ENCODE measurements at regions not wholly inside any gene's neighbourhood (a gene's known extent, or its start where the extent isn't known, plus 50 kb on each side); places are given as distances from the start of the nearest gene placed in this dataset.

GRCh38 chr16:85256190-85256739, 144.0 kb upstream of the CIBAR2 start:
- no peak for DNase-seq (ENCODE audit: low read depth)

GRCh38 chr16:85257483-85257882, 145.2 kb upstream of the CIBAR2 start:
- DNase-seq (ENCODE audit: low read depth): no peak

GRCh38 chr16:85258166-85258565, 145.9 kb upstream of the CIBAR2 start:
- no peak for DNase-seq (ENCODE audit: low read depth)

GRCh38 chr16:85258629-85259028, 146.4 kb upstream of the CIBAR2 start:
- no peak for DNase-seq (ENCODE audit: low read depth)

- DNase-seq (ENCODE audit: low read depth): no peak
Observed at GRCh38 chr16:85259115-85259831, 147.0 kb upstream of the CIBAR2 start.

- DNase-seq (ENCODE audit: low read depth): no peak
Observed at GRCh38 chr16:85259832-85260167, 147.5 kb upstream of the CIBAR2 start.

- DNase-seq (ENCODE audit: low read depth): no peak
Observed at GRCh38 chr16:85261204-85261603, 148.9 kb upstream of the CIBAR2 start.

GRCh38 chr16:85261657-85262557, 149.6 kb upstream of the CIBAR2 start:
- DNase-seq (ENCODE audit: low read depth): peak; percentile 72

GRCh38 chr16:85262558-85263238, 150.4 kb upstream of the CIBAR2 start:
- DNase-seq (ENCODE audit: low read depth): no peak

- no peak for DNase-seq (ENCODE audit: low read depth)
Observed at GRCh38 chr16:85263239-85263585, 150.9 kb upstream of the CIBAR2 start.

GRCh38 chr16:85264752-85265151, 152.5 kb upstream of the CIBAR2 start:
- no peak for DNase-seq (ENCODE audit: low read depth)

- DNase-seq (ENCODE audit: low read depth): no peak
Observed at GRCh38 chr16:85265161-85265784, 153.0 kb upstream of the CIBAR2 start.

GRCh38 chr16:85265810-85266209, 153.5 kb upstream of the CIBAR2 start:
- no peak for DNase-seq (ENCODE audit: low read depth)

- DNase-seq (ENCODE audit: low read depth): no peak
Observed at GRCh38 chr16:85266857-85267256, 154.6 kb upstream of the CIBAR2 start.

- no peak for DNase-seq (ENCODE audit: low read depth)
Observed at GRCh38 chr16:85267414-85267945, 155.2 kb upstream of the CIBAR2 start.

GRCh38 chr16:85269165-85269564, 156.9 kb upstream of the CIBAR2 start:
- DNase-seq (ENCODE audit: low read depth): no peak

- DNase-seq (ENCODE audit: low read depth): no peak
Observed at GRCh38 chr16:85270374-85270773, 158.1 kb upstream of the CIBAR2 start.

- DNase-seq (ENCODE audit: low read depth): no peak
Observed at GRCh38 chr16:85271198-85271597, 158.9 kb upstream of the CIBAR2 start.

GRCh38 chr16:85273293-85273692, 161.0 kb upstream of the CIBAR2 start:
- no peak for DNase-seq (ENCODE audit: low read depth)

GRCh38 chr16:85274501-85274900, 162.2 kb upstream of the CIBAR2 start:
- no peak for DNase-seq (ENCODE audit: low read depth)

GRCh38 chr16:85274924-85275323, 162.7 kb upstream of the CIBAR2 start:
- no peak for DNase-seq (ENCODE audit: low read depth)
